ENCODE measurements at regions not wholly inside any gene's neighbourhood (a gene's known extent, or its start where the extent isn't known, plus 50 kb on each side); places are given as distances from the start of the nearest gene placed in this dataset.

DNA sequence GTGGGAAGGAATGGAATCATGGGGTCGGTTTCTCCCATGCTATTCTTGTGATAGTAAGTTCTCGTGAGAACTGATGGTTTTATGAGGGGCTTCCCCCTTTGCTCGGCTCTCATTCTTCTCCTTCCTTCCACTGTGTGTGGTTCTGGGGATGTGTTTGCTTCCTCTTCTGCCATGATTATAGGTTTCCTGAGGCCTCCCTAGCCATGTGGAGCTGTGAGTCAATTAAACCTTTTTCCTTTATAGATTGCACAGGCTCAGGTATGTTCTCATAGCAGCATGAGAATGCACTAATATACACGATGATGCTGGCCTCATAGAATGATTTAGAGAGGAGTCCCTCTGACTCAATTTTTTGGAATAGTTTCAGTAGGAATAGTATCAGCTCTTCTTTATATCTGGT lies 195.4 kb upstream of the IVNS1ABP start:
- no peak for DNase-seq (ENCODE audit: low read depth in 4 of 4, low spot score in 1 of 4)

DNA sequence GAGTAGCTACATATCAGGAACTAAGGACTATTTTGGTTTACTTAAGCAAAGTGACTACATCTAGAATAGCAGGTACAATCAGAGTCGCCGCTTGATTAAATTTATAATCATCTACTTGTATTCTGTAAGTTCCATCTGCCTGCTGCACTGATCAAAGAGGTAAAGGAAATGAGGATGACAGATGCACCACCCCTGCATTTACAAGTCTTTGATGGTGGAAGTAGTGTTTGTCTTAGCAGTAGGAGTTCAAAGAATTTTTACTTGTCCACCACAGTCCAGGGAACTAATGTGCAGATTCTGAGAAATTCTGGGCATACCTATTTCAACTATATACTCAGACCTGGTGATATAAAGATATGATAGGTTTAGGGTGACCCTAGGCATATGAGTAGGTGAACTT lies 184.1 kb upstream of the IVNS1ABP start:
- DNase-seq (ENCODE audit: low read depth in 4 of 4, low spot score in 1 of 4) = no peak

DNA sequence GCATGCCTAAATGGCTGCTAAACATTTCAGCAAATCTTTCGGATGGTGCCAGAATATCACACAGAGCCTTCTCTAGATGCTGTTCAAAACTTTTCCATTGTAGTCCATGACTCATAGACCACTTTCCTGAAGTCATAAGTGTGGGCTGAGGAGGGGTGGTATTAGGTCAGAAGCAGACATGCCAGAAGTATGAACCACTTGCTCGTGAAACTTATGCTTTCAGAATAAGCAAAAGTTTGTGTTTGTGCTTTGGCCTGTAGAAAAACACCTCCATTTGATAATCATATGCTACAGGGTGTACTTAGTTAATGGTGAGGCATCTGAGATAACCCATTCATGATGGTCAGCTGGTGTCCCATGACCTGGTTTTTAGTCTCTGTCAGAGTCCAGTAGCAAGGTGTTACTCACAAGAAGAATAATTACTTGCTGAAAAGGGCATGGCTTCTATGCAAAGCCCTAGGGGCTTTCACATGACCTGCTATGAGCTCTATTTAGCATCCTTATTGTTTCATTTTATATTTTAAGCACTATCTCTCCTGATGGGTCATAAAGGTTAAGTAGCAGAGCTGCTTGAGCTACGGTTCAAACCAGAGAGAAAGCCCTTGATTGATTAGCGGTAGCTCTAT lies 183.1 kb upstream of the IVNS1ABP start:
- no peak for DNase-seq (ENCODE audit: low read depth in 4 of 4, low spot score in 1 of 4)

DNA sequence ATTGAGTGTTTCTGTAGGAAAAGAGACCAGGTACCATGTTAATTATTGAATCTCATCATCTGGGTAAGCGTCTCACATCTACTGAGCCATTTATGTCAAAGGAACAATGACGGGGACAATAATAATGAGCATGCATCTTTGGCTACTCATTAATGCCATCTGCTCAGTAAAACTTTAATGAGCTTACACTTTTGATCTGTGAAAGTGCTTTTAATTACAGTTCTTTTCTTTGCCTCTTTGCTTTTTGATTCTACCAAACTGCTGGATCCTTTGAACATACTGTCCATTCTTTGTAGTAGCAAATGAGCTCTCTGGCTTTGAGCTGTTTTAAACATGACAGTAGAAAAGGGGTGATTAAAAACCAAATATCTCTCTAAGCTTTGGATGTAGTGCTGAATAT lies 181.2 kb upstream of the IVNS1ABP start:
- DNase-seq (ENCODE audit: low read depth in 4 of 4, low spot score in 1 of 4) = no peak

DNA sequence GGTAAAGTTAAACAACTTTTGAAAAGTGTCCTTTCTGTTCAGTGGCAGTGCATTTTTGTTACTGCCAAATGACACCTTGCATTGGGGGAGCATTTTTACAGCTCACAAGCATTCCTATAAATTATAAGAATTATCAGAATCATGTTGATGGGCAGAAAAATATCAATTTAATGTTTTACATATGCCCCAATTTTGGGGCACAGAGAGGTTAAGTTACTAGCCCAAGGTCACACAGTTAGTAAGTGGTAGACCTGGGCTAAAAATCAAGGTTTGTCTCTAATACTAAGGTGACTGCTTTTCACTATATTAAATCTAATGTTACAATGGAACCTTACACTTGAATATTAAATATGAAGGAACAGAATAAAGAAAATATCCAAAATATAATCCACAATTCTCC lies 180.1 kb upstream of the IVNS1ABP start:
- no peak for DNase-seq (ENCODE audit: low read depth in 4 of 4, low spot score in 1 of 4)

DNA sequence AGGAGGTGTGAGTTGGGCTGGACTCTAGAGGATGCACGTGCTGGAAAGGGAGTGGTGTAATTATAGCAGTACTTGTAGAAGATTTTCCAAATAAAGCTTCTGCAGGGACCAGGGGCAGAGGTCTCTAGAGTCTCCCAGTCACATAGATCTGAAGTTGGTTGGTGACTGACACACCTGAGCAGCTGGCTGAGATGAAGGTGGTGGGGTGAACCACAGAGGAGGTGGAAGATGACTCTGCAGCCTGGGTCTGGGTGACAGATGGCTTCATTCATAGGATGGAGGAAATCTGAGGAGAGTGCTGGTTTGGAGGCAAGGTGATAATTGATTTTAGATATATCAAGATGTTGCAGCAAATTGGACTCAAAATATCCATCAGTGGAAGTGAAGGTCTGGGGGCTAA lies 178.9 kb upstream of the IVNS1ABP start:
- no peak for DNase-seq (ENCODE audit: low read depth in 4 of 4, low spot score in 1 of 4)

DNA sequence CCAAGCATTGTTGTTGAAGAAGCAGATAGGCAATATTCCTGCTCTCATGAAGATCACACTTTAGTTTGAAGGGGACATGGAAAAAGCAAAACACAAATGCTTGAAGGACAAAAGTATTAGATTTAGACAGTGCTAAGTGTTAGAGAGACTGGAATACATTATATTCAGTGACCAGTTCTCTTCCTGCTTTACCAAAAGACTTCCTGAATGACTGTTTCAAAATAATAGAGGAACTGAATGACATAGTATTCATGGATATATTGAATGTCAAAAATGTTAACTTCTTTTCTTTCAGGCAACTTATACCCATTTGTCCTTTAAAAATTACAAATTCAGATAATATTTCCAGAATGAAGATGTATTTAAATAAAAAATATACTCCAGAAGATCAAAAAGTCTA lies 178.0 kb upstream of the IVNS1ABP start:
- no peak for DNase-seq (ENCODE audit: low read depth in 4 of 4, low spot score in 1 of 4)

DNA sequence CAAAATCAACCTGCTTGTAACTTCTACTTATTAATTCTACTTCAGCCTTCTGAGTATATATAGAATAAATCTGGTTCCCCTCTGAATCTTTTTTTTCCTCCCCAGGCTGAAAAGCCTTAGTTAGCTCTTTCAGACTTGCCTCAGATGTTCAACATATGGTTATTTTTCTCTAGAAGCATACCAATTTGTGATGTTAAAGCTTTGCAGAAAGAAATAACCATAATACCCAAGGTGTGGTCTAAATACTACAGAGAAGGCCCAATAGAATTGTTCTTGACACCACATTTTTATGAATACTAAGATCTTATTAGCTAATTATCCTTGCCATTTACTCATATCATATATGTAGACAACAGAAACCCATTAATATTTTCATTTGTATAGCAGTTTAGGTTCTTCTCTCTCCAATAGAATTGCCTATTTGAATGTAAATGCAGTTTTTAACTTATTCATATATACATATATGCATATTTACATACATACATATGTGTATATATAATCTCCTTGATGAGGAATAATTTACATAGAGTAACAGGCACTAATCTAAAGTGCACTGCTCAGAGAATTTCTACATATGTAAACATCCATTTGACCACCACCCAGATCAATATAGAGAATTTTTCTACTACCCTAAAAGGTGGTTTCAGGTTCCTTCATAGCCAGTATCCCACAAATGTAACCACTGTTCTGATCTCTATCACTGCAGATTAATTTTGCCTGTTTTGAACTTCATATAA lies 175.2 kb upstream of the IVNS1ABP start:
- no peak for DNase-seq (ENCODE audit: low read depth in 4 of 4, low spot score in 1 of 4)

DNA sequence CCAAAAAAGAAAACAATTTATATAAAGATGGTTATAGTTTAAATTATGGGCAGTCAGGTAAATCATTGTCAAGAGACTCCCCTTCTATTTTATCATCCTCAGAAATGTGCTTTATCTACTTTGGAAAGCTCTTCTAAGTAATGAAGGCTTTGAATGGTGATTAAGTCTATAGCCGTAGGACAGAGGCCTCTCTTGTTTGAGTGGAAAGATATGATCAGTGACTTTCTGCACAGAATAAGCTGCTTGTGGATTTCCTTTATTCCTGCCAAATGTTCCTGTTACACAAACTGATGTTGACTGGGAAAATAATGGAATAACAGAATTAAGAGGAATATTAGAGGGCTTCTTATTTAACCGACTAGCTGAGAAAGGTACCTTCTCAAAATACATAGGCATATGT lies 174.6 kb upstream of the IVNS1ABP start:
- no peak for DNase-seq (ENCODE audit: low read depth in 4 of 4, low spot score in 1 of 4)

DNA sequence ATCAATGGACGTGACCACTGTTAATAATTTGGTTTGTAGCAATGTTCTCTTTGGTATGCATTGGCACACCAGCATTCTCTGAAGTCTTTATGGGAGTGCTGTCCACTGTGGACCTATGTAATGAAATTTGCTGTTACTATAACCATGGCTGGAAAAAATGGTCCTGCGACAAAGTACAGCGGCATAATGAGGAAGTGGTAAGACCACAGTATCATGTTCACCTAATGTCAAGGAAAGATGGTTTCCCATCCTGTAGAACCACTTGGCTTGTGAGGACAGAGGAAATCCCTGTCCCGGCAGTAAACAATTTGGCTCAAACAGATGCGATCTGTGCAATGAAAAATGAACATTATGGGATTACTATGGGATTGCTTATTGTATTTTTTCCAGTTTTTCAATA lies 173.9 kb upstream of the IVNS1ABP start:
- no peak for DNase-seq (ENCODE audit: low read depth in 4 of 4, low spot score in 1 of 4)

DNA sequence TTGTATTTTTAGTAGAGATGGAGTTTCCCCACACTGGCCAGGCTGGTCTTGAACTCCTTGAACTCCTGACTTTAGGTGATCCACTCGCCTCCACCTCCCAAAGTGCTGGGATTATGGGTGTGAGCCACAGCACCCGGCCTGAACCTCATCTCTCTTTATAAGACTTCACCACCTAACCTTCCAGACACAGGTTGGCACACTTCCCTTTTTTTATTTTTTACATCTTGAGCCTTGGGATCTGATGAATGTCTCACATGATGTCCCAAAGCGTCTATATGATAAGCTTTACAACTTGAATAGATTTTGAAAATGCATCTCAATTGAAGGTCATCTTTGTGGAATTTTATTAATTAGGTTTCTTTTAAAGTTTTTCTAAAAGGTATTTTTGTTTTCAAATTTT lies 172.4 kb upstream of the IVNS1ABP start:
- DNase-seq (ENCODE audit: low read depth in 4 of 4, low spot score in 1 of 4) = no peak

DNA sequence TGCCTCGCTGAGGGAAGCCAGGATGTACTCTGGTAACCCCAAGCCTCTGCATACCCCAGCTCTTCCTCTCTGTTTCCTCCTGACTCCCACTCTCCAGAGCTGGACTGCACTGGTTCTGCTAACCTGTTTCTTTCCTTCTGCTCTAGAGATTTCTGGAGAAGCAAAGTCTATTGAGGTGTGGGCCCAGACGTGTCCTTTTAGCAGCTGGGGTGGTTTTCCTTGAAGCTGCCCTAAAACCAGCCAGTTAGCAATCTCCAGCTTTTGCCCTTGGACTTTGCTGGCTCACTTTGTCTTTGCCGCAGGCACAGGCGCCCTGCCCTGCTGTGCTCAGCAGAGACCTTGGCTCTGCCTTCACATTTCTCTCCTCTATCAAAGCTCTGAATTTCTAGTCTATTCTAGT lies 171.8 kb upstream of the IVNS1ABP start:
- DNase-seq (ENCODE audit: low read depth in 4 of 4, low spot score in 1 of 4) = no peak

DNA sequence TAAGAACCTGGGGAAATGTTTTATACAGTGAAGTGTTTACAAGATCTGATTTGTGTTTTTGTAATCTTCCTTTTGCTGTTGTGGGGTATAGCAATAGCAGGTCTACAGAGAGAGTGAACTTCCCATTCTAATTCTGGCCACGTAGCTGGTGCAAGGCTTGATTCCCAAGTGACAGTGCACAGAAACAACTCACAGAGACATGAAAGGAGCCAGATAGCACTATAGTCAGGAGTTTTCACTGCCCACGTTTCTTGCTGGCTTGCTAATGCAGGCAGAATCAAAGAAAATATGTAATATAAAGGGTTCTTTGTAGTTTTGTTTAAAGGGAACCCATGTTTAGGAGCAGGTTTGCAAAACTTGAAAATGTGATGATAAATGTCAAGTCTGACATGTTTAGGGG lies 170.9 kb upstream of the IVNS1ABP start:
- DNase-seq (ENCODE audit: low read depth in 4 of 4, low spot score in 1 of 4) = no peak

DNA sequence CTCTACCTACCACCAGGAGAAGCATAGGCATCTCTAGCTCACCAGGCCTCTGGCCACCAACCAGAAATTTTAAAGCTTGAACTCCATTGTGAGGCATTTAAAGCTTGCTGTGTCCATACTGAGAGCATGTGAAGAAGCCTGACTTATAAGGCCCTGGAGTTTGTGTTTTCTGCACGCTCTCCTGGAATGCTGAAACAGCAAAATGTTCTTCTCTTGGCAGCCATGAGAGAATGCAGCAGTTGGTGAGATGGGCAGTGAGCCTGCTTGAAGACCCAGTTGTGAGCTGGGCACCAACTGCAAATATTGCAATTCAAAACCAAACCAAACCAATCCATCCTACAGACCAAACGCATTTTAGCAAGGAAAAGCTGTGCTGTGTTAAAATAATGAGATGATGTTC lies 170.0 kb upstream of the IVNS1ABP start:
- no peak for DNase-seq (ENCODE audit: low read depth in 4 of 4, low spot score in 1 of 4)

DNA sequence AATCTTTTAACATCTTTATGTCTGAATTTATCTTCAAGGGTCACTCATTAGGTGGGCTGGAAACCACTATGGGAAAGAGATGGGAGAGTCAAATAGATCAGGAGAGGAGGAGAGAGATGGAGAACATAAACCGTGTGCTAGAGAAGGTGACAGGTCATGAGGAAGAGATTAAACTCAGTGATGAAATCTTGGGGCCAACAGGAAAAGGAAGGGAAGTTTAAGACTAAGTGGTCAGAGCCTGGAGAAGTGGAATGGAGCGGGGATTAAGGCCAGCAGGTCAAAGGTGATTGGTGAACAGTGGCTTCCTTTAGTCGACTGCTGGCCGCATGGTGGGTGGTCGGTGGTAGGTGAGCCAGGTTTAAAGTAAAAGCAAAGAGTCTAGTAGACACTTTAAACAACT lies 169.3 kb upstream of the IVNS1ABP start:
- DNase-seq (ENCODE audit: low read depth in 4 of 4, low spot score in 1 of 4) = no peak

DNA sequence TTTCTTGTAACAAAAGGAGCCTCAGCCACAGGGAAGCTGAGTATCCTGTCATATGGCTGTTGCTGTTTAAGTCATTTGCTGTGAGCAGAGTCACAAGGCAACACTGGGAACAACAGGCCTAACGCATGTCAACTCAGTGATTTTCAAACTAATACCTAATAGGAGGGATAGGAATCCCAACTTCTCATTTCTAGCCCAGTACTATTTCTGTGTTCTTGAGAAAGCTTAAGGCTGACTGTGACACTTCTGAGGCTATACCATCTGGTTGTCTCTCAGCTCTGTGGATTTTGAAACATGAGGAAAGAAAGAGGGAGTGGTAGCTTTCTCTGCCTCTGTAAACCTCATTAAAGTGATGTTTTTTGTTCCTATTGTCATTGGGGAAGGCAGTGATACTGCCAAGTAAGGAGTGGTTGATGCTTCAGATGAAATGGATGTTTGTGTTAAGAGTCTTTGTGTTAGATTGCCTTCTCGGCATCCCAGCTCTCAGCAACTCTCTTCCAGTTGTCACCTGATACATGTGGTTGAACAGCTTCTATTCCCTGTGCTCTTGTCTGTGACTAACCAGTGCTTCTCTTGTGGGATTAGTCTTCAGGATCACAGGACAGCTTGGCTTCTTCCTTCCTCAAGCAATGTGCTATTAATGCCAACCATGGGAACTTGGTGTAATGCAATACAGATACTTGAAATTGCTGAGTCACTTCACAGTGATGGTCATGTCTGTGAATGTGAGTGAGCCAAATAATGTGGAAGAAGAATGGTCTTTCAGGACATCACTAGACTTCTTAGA lies 166.8 kb upstream of the IVNS1ABP start:
- DNase-seq (ENCODE audit: low read depth in 4 of 4, low spot score in 1 of 4) = no peak

DNA sequence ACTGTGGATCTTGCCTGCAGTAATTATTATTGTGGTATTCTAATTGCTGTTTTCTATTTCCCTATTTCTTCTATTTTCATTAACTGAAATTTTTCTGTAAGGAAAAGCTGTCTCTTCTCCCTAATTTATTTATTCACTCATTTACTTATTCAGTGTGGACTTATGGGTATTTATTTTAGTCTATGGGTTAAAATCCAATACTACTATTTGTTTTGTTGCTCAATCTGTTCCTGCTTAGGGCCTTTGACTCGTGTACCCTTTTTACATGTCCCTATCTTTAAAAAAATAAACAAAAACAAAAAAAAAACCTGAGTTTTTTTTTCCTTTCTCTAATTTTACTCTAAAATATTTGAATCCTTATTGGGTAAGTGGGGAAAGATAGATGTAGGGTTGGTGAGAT lies 166.2 kb upstream of the IVNS1ABP start:
- no peak for DNase-seq (ENCODE audit: low read depth in 4 of 4, low spot score in 1 of 4)

DNA sequence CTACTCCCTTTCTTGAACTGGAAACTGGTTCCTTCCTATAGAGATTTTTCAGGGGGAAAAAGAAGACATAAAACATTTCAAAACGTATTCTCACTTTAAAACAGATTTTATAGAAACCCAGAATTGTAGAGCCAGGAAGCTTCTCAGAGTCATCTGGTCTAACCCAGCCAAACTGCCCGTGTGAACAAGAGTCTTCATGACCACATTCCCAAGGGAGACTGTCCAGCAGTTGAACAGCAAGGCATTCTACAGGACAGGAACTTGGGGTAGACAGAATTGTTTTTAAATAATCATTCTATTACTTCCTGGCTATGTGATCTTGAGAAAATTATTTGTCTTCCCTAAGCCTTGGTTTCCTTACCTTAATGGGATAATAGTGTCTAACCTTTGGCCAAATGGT lies 163.5 kb upstream of the IVNS1ABP start:
- no peak for DNase-seq (ENCODE audit: low read depth in 4 of 4, low spot score in 1 of 4)

DNA sequence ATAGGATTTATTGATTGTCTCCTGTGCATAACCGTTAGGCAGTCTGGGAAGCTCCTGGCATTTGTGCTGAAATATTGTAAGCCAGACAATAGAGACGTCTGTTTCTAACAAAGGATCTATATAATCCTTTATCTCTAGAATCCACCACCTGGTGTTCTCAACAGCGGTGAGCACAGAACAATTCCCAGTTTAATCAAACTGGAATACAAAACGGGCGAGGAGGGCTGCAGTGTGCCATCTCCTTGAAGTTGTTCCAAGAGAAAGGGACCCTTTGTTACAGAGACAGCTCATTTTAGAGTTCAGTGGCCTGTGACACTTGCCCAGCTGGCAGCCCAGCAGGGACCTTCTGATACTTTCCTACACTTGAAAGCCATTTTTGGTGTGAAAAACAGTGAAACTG lies 162.8 kb upstream of the IVNS1ABP start:
- no peak for DNase-seq (ENCODE audit: low read depth in 4 of 4, low spot score in 1 of 4)

DNA sequence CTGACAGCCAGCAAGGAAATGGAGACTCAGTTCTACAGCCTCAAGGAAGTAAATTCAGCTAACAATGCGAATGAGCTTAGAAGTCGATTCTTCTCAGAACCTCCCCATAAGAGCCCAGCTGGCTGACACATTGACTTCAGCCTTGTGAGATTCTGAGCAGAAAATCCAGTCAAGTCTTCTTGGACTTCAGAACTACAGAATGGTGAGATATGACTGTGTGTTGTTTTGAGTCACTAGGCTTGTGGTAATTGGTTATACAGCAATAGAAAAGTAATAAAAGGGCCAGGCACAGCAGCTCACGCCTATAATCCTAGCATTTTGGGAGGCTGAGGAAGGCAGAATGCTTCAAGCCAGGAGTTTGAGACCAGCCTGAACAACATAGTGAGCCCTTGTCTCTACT lies 161.8 kb upstream of the IVNS1ABP start:
- DNase-seq (ENCODE audit: low read depth in 4 of 4, low spot score in 1 of 4) = no peak

DNA sequence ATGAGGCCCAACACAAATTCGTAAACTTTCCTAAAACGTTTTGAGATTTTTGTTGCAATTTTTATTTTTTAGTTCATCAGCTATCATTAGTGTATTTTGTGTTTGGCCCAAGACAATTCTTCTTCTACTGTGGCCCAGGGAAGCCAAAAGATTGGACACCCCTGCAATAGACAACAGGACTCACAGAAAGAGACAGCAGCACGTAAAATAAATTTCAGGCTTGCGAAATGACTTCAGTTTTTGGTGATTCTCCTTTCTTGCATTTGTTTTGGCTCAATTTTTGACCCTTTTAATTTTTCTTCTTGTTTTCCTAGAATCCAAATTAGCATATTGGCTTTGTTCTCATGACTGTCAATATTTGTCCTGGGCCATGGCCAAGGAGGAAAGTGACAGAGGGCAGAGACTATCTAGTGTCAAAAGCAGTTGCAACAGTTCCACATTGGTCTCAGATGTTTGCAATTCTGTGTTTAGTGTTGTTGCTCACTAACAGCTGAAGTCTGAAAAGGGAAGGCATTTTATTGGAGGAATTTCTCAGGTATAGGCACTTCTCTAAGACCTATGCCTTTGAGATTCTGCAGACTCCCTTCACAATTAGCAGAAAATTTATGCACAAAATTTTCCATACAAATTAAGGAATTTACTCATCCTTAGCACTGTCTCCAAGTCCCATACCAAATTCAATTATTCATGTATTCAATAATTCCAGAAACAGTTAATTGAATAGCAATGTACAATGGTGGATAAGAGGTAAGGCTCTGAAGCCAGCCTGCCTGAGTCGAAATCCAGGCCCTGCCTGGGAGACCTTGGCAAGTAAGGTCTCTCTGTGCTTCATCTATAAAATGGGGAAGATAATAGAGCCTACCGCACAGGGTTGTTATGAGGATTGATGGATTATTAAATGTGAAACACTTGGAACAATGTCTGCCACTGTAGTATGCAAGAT lies 160.9 kb upstream of the IVNS1ABP start:
- no peak for DNase-seq (ENCODE audit: low read depth in 4 of 4, low spot score in 1 of 4)

Measured in stimulated activated CD4-positive, alpha-beta T cell treated with anti-CD3 and anti-CD28 coated beads, Interleukin-1b, Interleukin-23, amount 100 ng/mL, for 24 hours (primary cell).